Vagina (tissue), 2 donors: ENCODE measurements at regions not wholly inside any gene's neighbourhood (a gene's known extent, or its start where the extent isn't known, plus 50 kb on each side); places are given as distances from the start of the nearest gene placed in this dataset.

ENCODE experiments used
- POLR2A ChIP-seq, 2 donors: fragments of 450-650 bp; IDR thresholded peaks; one replicate each; pipeline ENCODE4 v1.6.1; 2017; ENCODE audit warnings: antibody characterized with exemption in 2 of 2, mild to moderate bottlenecking in 2 of 2, moderate library complexity in 2 of 2
- POLR2AphosphoS5 ChIP-seq, 2 donors: sonication (generic); formaldehyde crosslinking; IDR thresholded peaks; one replicate each; pipeline ENCODE4 v1.9.0; 2017; ENCODE audit warnings: antibody characterized with exemption in 2 of 2, mild to moderate bottlenecking in 2 of 2, low read depth in 1 of 2; ENCODE audit not compliant: insufficient read depth in 1 of 2
- TF ChIP-seq, protein P1 (sequence below), 3 experiments: fragments of 450-650 bp in 2 of 3; fragments of 200-600 bp in 1 of 3; sonication (generic) in 1 of 3; IDR thresholded peaks; one replicate each; pipeline ENCODE4 v1.5.1; 2017 to 2019; ENCODE audit warnings: antibody characterized with exemption in 3 of 3, mild to moderate bottlenecking in 2 of 3, moderate library complexity in 2 of 3

DNA sequence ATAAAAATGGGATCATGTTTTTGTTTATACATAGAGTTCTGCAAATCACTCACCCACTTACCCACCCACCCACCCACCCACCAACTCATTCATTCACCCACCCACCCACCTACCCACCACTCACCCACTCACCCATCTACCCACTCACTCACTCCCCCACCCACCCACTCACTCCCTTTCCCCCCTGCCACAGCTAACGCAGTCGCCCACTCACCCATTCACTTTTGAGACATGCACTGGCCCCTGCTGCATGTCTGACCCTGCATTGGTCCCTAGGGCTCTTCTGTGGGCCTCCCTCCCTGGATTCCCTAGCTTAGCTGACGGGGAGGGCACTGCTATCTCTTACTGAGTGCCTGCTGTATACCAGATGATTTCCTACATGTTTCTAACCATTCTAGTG is 100.4 kb upstream of the CSF3R start:
- TF ChIP-seq, protein P1, sequence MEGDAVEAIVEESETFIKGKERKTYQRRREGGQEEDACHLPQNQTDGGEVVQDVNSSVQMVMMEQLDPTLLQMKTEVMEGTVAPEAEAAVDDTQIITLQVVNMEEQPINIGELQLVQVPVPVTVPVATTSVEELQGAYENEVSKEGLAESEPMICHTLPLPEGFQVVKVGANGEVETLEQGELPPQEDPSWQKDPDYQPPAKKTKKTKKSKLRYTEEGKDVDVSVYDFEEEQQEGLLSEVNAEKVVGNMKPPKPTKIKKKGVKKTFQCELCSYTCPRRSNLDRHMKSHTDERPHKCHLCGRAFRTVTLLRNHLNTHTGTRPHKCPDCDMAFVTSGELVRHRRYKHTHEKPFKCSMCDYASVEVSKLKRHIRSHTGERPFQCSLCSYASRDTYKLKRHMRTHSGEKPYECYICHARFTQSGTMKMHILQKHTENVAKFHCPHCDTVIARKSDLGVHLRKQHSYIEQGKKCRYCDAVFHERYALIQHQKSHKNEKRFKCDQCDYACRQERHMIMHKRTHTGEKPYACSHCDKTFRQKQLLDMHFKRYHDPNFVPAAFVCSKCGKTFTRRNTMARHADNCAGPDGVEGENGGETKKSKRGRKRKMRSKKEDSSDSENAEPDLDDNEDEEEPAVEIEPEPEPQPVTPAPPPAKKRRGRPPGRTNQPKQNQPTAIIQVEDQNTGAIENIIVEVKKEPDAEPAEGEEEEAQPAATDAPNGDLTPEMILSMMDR (IDR thresholded peaks at IDR 0.05): no peak
- no peak for TF ChIP-seq POLR2A (IDR thresholded peaks at IDR 0.05)
- TF ChIP-seq POLR2AphosphoS5 (IDR thresholded peaks at IDR 0.05; ENCODE audit: insufficient read depth in 1 of 2, low read depth in 1 of 2): no peak
